ENCODE measurements at regions not wholly inside any gene's neighbourhood (a gene's known extent, or its start where the extent isn't known, plus 50 kb on each side); places are given as distances from the start of the nearest gene placed in this dataset.

- TF ChIP-seq IRF3 (IDR thresholded peaks at IDR 0.05) = no peak
- TF ChIP-seq USF1 (IDR thresholded peaks at IDR 0.05; ENCODE audit: borderline replicate concordance, extremely low read length, insufficient read depth, low read depth, low read length) = no peak
- TF ChIP-seq BMI1 (IDR thresholded peaks at IDR 0.05; ENCODE audit: borderline replicate concordance) = no peak
- no peak for TF ChIP-seq SKIL (IDR thresholded peaks at IDR 0.05; ENCODE audit: low read depth, poor library complexity, severe bottlenecking)
- TF ChIP-seq ATF2 (IDR thresholded peaks at IDR 0.05; ENCODE audit: low read length) = no peak
- no peak for TF ChIP-seq ATF3 (IDR thresholded peaks at IDR 0.05; ENCODE audit: borderline replicate concordance, extremely low read depth, low read depth, low read length)
- TF ChIP-seq IRF5 (IDR thresholded peaks at IDR 0.05; ENCODE audit: borderline replicate concordance) = no peak
- no peak for TF ChIP-seq HDGF (IDR thresholded peaks at IDR 0.05)
- no peak for TF ChIP-seq TBL1XR1 (IDR thresholded peaks at IDR 0.05; ENCODE audit: low read depth, low read length)
- TF ChIP-seq TAF1 (IDR thresholded peaks at IDR 0.05; ENCODE audit: borderline replicate concordance, low read depth, low read length) = no peak
- no peak for TF ChIP-seq POLR2A (IDR thresholded peaks at IDR 0.05; ENCODE audit: low read depth, low read length)
- TF ChIP-seq ESRRA (IDR thresholded peaks at IDR 0.05; ENCODE audit: low read length) = no peak
- no peak for TF ChIP-seq SMC3 (IDR thresholded peaks at IDR 0.05; ENCODE audit: borderline replicate concordance, low read length)
- TF ChIP-seq FOS (IDR thresholded peaks at IDR 0.05; ENCODE audit: borderline replicate concordance, extremely low read depth, insufficient read length) = no peak
- TF ChIP-seq FOXM1 (IDR thresholded peaks at IDR 0.05; ENCODE audit: low read depth, low read length) = no peak
- no peak for TF ChIP-seq CBX5 (IDR thresholded peaks at IDR 0.05; ENCODE audit: low read depth)
- no peak for TF ChIP-seq PAX8 (IDR thresholded peaks at IDR 0.05)
- SMC1A ChIA-PET (ENCODE audit: uncharacterized antibody, unreplicated experiment) = no interaction called here
- Histone ChIP-seq H3K4me2 (ENCODE audit: control insufficient read depth, insufficient read depth) (no peak overlapping the region), H4K20me1 (ENCODE audit: control insufficient read depth, insufficient read depth) (no peaks in the 10 kb centered on the region), H3K27me3 (replicated peaks in 1 of 2; ENCODE audit: control insufficient read depth in 2 of 2, insufficient read depth in 2 of 2, low read length in 1 of 2) (no peaks in the 10 kb centered on the region), H3K9me3 (replicated peaks; ENCODE audit: control insufficient read depth, insufficient read depth, low read length) (no peaks in the 10 kb centered on the region), H3K4me3 (no peak overlapping the region), H2AFZ (ENCODE audit: control insufficient read depth, low read depth, low read length) (no peak overlapping the region), H3K4me1 (ENCODE audit: control insufficient read depth, insufficient read depth, low read length) (no peaks in the 10 kb centered on the region), H3K9ac (ENCODE audit: control insufficient read depth, insufficient read depth, low read length) (no peak overlapping the region), H3K79me2 (ENCODE audit: control insufficient read depth, insufficient read depth, low read length) (no peaks in the 10 kb centered on the region), H3K36me3 (ENCODE audit: control insufficient read depth in 2 of 2, insufficient read depth in 2 of 2, low read length in 1 of 2) (no peaks in the 10 kb centered on the region), H3K27ac (ENCODE audit: control insufficient read depth, insufficient read depth) (no peak overlapping the region)
- WGBS (ENCODE audit: insufficient coverage, insufficient replicate concordance, low lambda C conversion rate, missing lambda C conversion rate) = 28% methylated on average over 3 of the region's 3 CpGs
- DNase-seq (ENCODE audit: low read depth, low spot score) (no peak), ATAC-seq (no peak), FAIRE-seq (no peak)
- in situ Hi-C loops (cut with MboI) = no loop called here
- CTCF ChIA-PET = no interaction called here
- BruUV-seq (replicated peaks) = no TSS peak
- RAD21 ChIA-PET (ENCODE audit: unreplicated experiment) = no interaction called here
- intact Hi-C loops (cut with micrococcal nuclease; ENCODE audit: unreplicated experiment) = no loop called here
- POLR2A ChIA-PET = no interaction called here
Observed at GRCh38 chr2:40665493-40666232, 213.8 kb upstream of the SLC8A1 start.

Measured in GM12878 (cell line).